ENCODE measurements at regions not wholly inside any gene's neighbourhood (a gene's known extent, or its start where the extent isn't known, plus 50 kb on each side); places are given as distances from the start of the nearest gene placed in this dataset.

- Histone ChIP-seq H3K4me3 (no peak overlapping the region), H3K27ac (no peak overlapping the region)
Observed at GRCh38 chr13:34078334-34078999, 260.5 kb downstream of the RFC3 start.

GRCh38 chr13:34085204-34085603 is 267.3 kb downstream of the RFC3 start:
- H3K27ac ChIP-seq = no peak overlapping the region
- H3K4me3 ChIP-seq = no peak overlapping the region

DNA sequence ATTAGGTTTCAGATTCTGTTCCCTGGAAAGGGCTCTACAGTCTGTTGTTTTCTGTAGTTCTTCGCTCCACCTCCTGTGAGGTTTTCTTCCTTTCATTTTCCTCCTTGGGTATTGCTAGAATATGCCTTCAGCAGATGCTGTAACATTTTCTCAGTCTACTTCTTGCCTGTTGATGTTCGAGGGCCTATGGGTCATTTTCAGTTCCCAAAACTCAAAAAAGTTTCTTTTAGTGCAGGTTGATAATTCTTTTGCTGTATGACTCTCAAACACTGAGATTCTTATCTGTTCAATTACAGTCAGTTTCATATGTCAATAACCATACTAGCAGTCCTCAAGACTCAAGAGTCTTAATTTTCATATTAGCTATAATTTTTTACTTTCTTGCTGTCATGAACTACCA is 268.3 kb downstream of the RFC3 start:
- Histone ChIP-seq H3K4me3 (no peak overlapping the region), H3K27ac (no peak overlapping the region)

DNA sequence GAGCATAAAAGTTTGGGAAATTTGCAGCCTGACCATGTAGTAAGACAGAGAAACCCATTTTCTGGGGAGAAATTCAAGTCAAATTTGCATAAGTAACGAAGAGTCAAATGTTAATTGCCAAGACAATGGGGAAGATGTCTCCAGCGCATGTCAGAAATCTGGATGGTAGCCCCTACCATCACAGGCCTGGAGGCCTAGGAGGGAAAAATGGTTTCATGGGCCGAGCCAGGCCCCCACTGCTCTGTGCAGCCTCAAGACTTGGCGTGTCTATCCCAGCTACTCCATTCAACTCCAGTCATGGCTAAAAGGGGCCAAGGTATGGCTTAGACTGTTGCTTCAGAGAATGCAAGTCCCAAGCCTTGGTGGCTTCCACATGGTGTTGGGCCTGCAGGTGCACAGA is 269.8 kb downstream of the RFC3 start:
- H3K27ac ChIP-seq = no peak overlapping the region
- H3K4me3 ChIP-seq = no peak overlapping the region

DNA sequence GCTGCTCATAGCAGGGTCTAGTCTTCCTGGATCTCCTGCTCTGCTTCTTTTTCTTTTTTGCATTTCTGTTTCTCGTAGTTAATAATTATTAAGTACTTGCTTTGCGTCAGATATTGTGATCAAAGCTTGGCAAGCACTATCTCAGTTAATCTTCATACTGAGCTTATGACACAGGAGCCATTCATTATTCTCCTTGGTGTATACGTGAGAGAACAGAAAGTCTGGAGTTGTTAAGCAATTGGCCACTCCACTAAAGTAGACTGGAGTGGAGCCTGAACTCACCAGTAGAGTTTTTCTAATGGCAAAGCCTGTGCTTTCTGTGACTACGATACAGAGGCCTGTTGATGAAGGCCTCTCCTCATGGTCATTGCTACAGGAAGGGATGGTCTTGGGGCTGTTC is 285.9 kb downstream of the RFC3 start:
- no peak overlapping the region for H3K27ac ChIP-seq
- H3K4me3 ChIP-seq = no peak overlapping the region

DNA sequence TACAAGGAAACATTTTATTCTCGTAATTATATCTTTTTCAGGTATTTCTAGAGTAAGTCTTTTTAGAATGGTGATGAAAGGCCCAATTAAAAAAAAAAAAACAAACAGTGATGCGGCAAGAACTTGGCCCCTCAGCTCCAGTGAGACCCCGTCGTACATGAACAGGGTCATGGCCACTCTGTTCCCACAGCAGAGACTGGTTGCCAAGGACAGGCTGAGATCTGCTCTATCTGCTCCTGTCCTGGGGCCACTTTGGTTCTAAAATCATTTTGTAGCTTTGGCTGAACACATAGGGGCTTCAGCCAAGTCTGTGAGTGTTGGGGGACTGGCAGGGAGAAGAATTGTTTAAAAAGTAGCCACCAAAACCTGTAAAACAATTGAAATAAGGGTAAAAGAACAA is 286.9 kb downstream of the RFC3 start:
- Histone ChIP-seq H3K27ac (no peak overlapping the region), H3K4me3 (no peak overlapping the region)

GRCh38 chr13:34107806-34108205 is 289.9 kb downstream of the RFC3 start:
- H3K27ac ChIP-seq = no peak overlapping the region
- H3K4me3 ChIP-seq = no peak overlapping the region

GRCh38 chr13:34108410-34108809 is 290.5 kb downstream of the RFC3 start:
- H3K27ac ChIP-seq = no peak overlapping the region
- H3K4me3 ChIP-seq = no peak overlapping the region

GRCh38 chr13:34114581-34114980 is 296.6 kb downstream of the RFC3 start:
- Histone ChIP-seq H3K4me3 (no peak overlapping the region), H3K27ac (no peak overlapping the region)

DNA sequence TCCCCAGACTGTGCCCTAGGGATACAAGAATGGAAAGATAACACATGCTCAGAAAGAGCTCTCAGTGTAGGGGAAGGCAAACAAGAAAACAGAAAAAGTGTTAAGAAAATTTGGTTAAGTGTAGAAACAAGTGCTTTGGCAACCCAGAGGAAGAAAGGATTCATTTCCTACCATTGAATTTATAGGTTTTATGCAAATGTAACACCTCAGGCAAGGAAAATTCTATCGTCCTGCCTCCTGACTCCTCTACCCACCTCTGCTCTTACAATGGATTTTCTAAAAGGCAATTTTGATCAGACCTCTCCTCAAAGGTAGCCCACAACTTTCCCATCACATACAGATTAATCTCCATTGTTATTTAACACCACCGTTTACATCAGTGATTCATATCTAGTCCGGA is 298.7 kb downstream of the RFC3 start:
- no peak overlapping the region for H3K4me3 ChIP-seq
- H3K27ac ChIP-seq = no peak overlapping the region

GRCh38 chr13:34124666-34125306 is 306.8 kb downstream of the RFC3 start:
- Histone ChIP-seq H3K4me3 (no peak overlapping the region), H3K27ac (no peak overlapping the region)

- Histone ChIP-seq H3K4me3 (no peak overlapping the region), H3K27ac (no peak overlapping the region)
Observed at GRCh38 chr13:34127523-34127922, 309.6 kb downstream of the RFC3 start.

DNA sequence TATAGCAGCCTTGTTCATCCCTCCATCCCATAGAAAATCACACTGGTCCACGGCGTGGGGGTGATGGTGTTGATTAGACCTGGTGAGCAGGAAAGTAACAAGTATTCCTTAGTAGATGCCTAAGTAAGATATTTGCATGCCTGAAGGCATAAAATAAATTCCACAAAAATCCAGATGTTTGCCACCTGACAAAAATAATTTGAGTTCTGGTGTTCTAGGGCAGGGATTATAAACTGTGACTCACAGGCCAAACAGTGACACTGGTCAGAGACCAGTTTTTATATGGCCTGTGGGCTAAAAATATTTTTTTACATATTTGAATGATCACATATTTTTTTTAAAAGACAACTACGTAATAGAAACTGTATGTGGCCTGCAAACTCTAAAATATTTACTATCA is 310.7 kb downstream of the RFC3 start:
- Histone ChIP-seq H3K4me3 (no peak overlapping the region), H3K27ac (no peak overlapping the region)

DNA sequence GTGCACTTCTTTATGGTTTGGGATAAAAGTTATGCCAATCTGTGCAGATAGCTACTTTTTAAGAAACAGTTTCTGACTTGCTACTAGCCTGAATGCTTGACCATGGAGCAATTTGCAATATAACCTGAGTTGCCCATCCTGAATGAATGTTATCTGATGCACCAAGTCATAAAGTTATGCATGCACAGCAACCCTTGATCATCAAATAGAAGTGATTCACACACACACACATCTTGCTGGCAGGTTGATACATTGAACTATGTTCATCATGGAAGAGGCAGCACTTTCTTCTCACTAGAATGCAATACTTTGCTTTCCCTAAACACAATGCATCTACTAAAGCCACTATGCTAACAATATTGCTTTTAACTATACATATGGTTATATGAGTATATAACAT is 311.5 kb downstream of the RFC3 start:
- Histone ChIP-seq H3K27ac (no peak overlapping the region), H3K4me3 (no peak overlapping the region)

DNA sequence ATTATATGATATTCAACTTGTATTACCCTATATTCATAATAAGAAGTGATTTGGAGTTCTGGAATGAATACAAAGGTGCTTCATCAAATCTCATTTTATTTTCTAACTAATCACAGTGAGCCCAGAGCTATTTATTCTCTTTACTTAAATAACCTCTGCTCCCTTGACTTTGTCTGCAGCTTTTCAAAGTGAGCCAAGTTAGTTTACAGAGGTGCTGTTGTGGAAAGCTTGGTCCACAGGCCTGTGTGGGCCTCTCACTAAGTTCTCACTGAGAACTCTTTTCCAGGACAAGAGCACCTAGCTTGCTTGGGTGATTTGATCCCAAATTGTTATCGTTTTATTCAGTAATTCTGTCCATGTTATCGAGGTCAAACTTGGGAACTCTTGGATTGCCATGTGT is 319.3 kb downstream of the RFC3 start:
- H3K27ac ChIP-seq = no peak overlapping the region

GRCh38 chr13:34139660-34140227 is 321.8 kb downstream of the RFC3 start:
- Histone ChIP-seq H3K27ac (no peak overlapping the region), H3K4me3 (no peak overlapping the region)

More for the DNA sequence above, 319.3 kb downstream of the RFC3 start:
- no peak overlapping the region for H3K4me3 ChIP-seq

DNA sequence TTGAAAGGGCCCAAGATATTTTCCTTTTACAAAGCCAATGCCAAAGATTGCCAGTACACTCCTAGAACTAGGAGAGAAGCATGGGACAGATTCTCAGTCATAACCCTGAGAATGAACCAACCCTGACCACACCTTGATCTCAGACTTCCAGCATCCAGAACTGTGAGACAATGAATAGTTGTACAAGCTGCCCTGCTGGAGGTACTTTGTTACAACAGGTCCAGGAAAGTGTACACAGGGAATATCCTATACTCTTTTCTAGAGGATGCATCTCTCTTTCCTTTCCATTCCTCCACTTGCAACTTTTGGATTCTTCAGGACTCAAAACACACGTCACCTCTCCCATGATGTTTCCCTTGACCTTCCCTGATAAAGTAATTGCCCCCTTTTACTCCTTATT is 325.7 kb downstream of the RFC3 start:
- Histone ChIP-seq H3K27ac (no peak overlapping the region), H3K4me3 (no peak overlapping the region)

GRCh38 chr13:34144142-34144541 is 326.2 kb downstream of the RFC3 start:
- Histone ChIP-seq H3K27ac (no peak overlapping the region), H3K4me3 (no peak overlapping the region)

- H3K27ac ChIP-seq = no peak overlapping the region
- H3K4me3 ChIP-seq = no peak overlapping the region
Observed at GRCh38 chr13:34145061-34145460, 327.1 kb downstream of the RFC3 start.

GRCh38 chr13:34148359-34148758 is 330.4 kb downstream of the RFC3 start:
- Histone ChIP-seq H3K27ac (no peak overlapping the region), H3K4me3 (no peak overlapping the region)

GRCh38 chr13:34151885-34152284 is 333.9 kb downstream of the RFC3 start:
- Histone ChIP-seq H3K27ac (no peak overlapping the region), H3K4me3 (no peak overlapping the region)

GRCh38 chr13:34152409-34152808 is 334.5 kb downstream of the RFC3 start:
- no peak overlapping the region for H3K4me3 ChIP-seq
- H3K27ac ChIP-seq = no peak overlapping the region

Measured in skin epidermis (tissue), 12 donors.